Endothelial cell of umbilical vein (primary cell): ENCODE measurements at regions not wholly inside any gene's neighbourhood (a gene's known extent, or its start where the extent isn't known, plus 50 kb on each side); places are given as distances from the start of the nearest gene placed in this dataset.

Source experiments
- BruUV-seq: library from RNA; stranded (reverse); fragments of 400-500 nt; replicated peaks from 2 replicates; lab custom pipeline; 2021; lab: Mats Ljungman, UMichigan
- CTCF ChIA-PET: fragments of 300-600, 350-600 bp; sonication (Branson Sonifier 250); formaldehyde crosslinking; loops from one replicate; lab custom pipeline; 2021; ENCODE audit warnings: antibody characterized with exemption, inconsistent platforms; lab: Charles Lee
- POLR2A ChIA-PET: fragments of 300-600, 350-600 bp; sonication (Branson Sonifier 250); formaldehyde crosslinking; loops from one replicate; lab custom pipeline; 2021; ENCODE audit warnings: antibody characterized with exemption, inconsistent platforms; lab: Charles Lee
- DNase-seq: peaks from one replicate; pipeline ENCODE4 v3.0.0-alpha.2; 2011; ENCODE audit warnings: low read depth, low spot score
- FAIRE-seq: peaks from 2 replicates; lab custom pipeline; 2011; peaks lifted over from hg19 to GRCh38; lab: Jason Lieb, UNC
- H2AFZ ChIP-seq: 2 replicates; pipeline ENCODE4 v1.6.0; 2012; ENCODE audit warnings: low read depth, low read length, control low read depth, inconsistent platforms
- H3K27ac ChIP-seq: 2 replicates; pipeline ENCODE4 v1.5.1; 2011; ENCODE audit warnings: low read depth, mild to moderate bottlenecking, control low read depth, low read length, moderate library complexity; ENCODE audit not compliant: insufficient read depth
- H3K27me3 ChIP-seq, 2 experiments: 2 replicates each; pipeline versions ENCODE4 v1.6.0 to v1.6.1; 2011; ENCODE audit warnings: low read length in 2 of 2, mixed read lengths in 1 of 2; ENCODE audit not compliant: control insufficient read depth in 2 of 2, insufficient read depth in 2 of 2
- H3K36me3 ChIP-seq, 2 experiments: 2 replicates in 1 of 2; 3 replicates in 1 of 2; pipeline ENCODE4 v1.5.1; 2011; ENCODE audit warnings: low read length in 2 of 2, mild to moderate bottlenecking in 1 of 2, moderate library complexity in 1 of 2; ENCODE audit not compliant: control insufficient read depth in 2 of 2, insufficient read depth in 2 of 2; ENCODE audit errors: extremely low read depth in 1 of 2
- H3K4me1 ChIP-seq: 3 replicates; pipeline ENCODE4 v1.5.1; 2011; ENCODE audit warnings: mild to moderate bottlenecking, low read length; ENCODE audit not compliant: control insufficient read depth, insufficient read depth; ENCODE audit errors: extremely low read depth
- H3K4me2 ChIP-seq: 2 replicates; pipeline ENCODE4 v1.6.1; 2011; ENCODE audit warnings: low read length, control low read depth, mixed read lengths; ENCODE audit not compliant: insufficient read depth
- H3K4me3 ChIP-seq, 3 experiments: fragments of 200-600 bp in 1 of 3; sonication (generic), shearing (Covaris generic) in 1 of 3; replicated peaks in 1 of 3; 2 replicates each; pipeline ENCODE4 v1.5.1; 2011 to 2016; ENCODE audit warnings: control low read depth in 3 of 3, low read length in 3 of 3, mild to moderate bottlenecking in 2 of 3, inconsistent platforms in 1 of 3, low read depth in 1 of 3, moderate library complexity in 1 of 3; ENCODE audit not compliant: insufficient read depth in 1 of 3
- H3K79me2 ChIP-seq: 2 replicates; pipeline ENCODE4 v1.6.0; 2012; ENCODE audit warnings: low read length, inconsistent platforms; ENCODE audit not compliant: control insufficient read depth, insufficient read depth
- H3K9ac ChIP-seq: replicated peaks from 2 replicates; pipeline ENCODE3; 2011; ENCODE audit warnings: low read length, control low read depth; ENCODE audit not compliant: insufficient read depth; ENCODE audit errors: extremely low read depth
- H3K9me1 ChIP-seq: replicated peaks from 3 replicates; pipeline ENCODE4 v1.6.0; 2011; ENCODE audit warnings: mild to moderate bottlenecking, low read length; ENCODE audit not compliant: control insufficient read depth, insufficient read depth; ENCODE audit errors: extremely low read depth
- H3K9me3 ChIP-seq: replicated peaks from 2 replicates; pipeline ENCODE4 v1.5.1; 2012; ENCODE audit warnings: low read length, inconsistent platforms; ENCODE audit not compliant: control insufficient read depth, insufficient read depth
- H4K20me1 ChIP-seq: replicated peaks from 2 replicates; pipeline ENCODE3; 2011; ENCODE audit warnings: mild to moderate bottlenecking, low read length; ENCODE audit not compliant: control insufficient read depth, insufficient read depth; ENCODE audit errors: extremely low read depth
- EZH2 ChIP-seq: IDR thresholded peaks from 2 replicates; pipeline ENCODE4 v1.6.1; 2012; ENCODE audit warnings: borderline replicate concordance, low read depth, mild to moderate bottlenecking, moderate library complexity, low read length, inconsistent platforms; ENCODE audit not compliant: severe bottlenecking
- FOS ChIP-seq: IDR thresholded peaks from 2 replicates; pipeline ENCODE4 v1.6.1; 2011; ENCODE audit warnings: mild to moderate bottlenecking, low read length, moderate library complexity, borderline replicate concordance; ENCODE audit not compliant: insufficient read depth
- GATA2 ChIP-seq: IDR thresholded peaks from 2 replicates; pipeline ENCODE4 v1.7.0; 2011; ENCODE audit warnings: low read depth, mild to moderate bottlenecking, moderate library complexity, mixed read lengths, low read length; ENCODE audit not compliant: insufficient read length, insufficient read depth
- JUN ChIP-seq: IDR thresholded peaks from 2 replicates; pipeline ENCODE4 v1.6.1; 2011; ENCODE audit warnings: borderline replicate concordance, low read depth; ENCODE audit not compliant: insufficient read length, insufficient read depth
- MYC ChIP-seq: IDR thresholded peaks from one replicate; pipeline ENCODE4 v1.6.1; 2011; ENCODE audit warnings: mild to moderate bottlenecking, low read depth, low read length
- POLR2A ChIP-seq: IDR thresholded peaks from 2 replicates; pipeline ENCODE4 v1.6.1; 2012; ENCODE audit warnings: low read depth, mild to moderate bottlenecking, control low read depth, low read length
- POLR2AphosphoS5 ChIP-seq: IDR thresholded peaks from 2 replicates; pipeline ENCODE4 v1.6.1; 2012; ENCODE audit warnings: low read depth, mild to moderate bottlenecking, control low read depth, low read length, moderate library complexity; ENCODE audit not compliant: insufficient read depth
- dilution Hi-C: fragments of 300-500 bp; cut with MboI; formaldehyde crosslinking; loops from one replicate; pipeline ENCODE4 v1.15.0; 2019; ENCODE audit warnings: low sequenced_read_pairs; ENCODE audit not compliant: extremely low pct_ligation_motif_present
- intact Hi-C: fragments of 100-400 bp; cut with micrococcal nuclease; formaldehyde crosslinking; loops from one replicate; pipeline ENCODE4 v1.10.0; 2022
- TF ChIP-seq, protein P1 (sequence below), 2 donors: IDR thresholded peaks; 1 replicate in 1 of 2; 2 replicates in 1 of 2; pipeline ENCODE4 v1.5.1; 2011; ENCODE audit warnings: low read length in 2 of 2, mild to moderate bottlenecking in 2 of 2, moderate library complexity in 2 of 2, control low read depth in 1 of 2, inconsistent platforms in 1 of 2, low read depth in 1 of 2; ENCODE audit not compliant: insufficient read depth in 1 of 2; ENCODE audit errors: extremely low read depth in 1 of 2
- TF ChIP-seq, protein P2 (sequence below): IDR thresholded peaks from 2 replicates; pipeline ENCODE4 v1.6.1; 2011; ENCODE audit not compliant: insufficient read depth, insufficient read length

DNA sequence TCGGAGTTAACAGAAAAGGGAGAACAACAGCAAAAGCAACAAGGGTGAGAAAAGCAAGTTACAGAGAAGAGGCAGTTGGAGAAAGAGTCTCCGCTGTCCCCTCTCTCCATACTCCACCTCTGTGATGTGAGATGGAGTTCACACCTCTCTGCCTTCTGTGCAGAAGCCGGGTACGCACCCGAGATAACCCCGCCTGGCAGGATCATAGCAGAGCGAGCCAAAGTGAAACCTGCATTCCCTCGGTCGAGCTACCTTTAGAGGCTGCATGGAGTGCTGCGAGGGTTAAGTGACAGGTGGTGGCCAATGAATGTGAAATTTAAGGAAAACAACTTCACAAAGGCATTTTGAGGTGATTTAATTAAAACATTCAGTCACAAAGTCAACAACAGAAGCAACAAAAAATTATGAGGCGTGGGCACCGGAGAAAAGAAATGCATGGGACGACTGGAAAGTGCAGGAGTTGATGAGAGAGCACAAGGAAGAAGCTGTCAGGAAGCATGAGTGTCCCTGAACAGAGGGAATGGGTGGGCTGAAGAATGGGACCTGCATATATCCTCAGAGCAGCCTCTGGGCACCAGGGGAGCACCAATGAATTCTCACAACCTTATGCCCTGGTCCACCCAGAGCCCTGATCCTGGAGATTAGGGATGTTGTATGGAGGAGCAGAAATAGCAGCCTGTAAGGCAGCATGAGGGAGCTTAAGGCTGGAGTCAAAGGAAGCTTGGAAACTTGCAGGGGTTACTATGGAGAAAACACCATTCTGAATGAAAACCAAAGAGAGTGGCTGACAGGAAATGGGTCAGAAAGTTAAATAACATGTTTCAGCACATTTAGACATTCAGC lies 208.3 kb downstream of the EMP1 start:
- dilution Hi-C loops (no loop called here), intact Hi-C loops (no loop called here)
- Histone ChIP-seq H3K27me3 (no peaks in the 10 kb centered on the region), H2AFZ (no peak overlapping the region), H3K36me3 (no peaks in the 10 kb centered on the region), H3K4me1 (no peaks in the 10 kb centered on the region), H3K4me2 (no peak overlapping the region), H3K4me3 (no peak overlapping the region), H3K9me3 (no peaks in the 10 kb centered on the region), H3K79me2 (no peaks in the 10 kb centered on the region), H3K27ac (no peak overlapping the region), H3K9me1 (no peaks in the 10 kb centered on the region), H3K9ac (no peak overlapping the region), H4K20me1 (no peaks in the 10 kb centered on the region)
- DNase-seq (no peak), FAIRE-seq (no peak)
- ChIA-PET CTCF (interaction anchor here (1.2 kb wide), 1 partner anchor 14 kb away, joined by 3 read pairs; no protein-coding TSS in a partner anchor), POLR2A (no interaction called here)
- no TSS peak for BruUV-seq
- TF ChIP-seq POLR2AphosphoS5 = no peak
- TF ChIP-seq JUN = no peak
- TF ChIP-seq EZH2 = no peak
- TF ChIP-seq, protein P1, sequence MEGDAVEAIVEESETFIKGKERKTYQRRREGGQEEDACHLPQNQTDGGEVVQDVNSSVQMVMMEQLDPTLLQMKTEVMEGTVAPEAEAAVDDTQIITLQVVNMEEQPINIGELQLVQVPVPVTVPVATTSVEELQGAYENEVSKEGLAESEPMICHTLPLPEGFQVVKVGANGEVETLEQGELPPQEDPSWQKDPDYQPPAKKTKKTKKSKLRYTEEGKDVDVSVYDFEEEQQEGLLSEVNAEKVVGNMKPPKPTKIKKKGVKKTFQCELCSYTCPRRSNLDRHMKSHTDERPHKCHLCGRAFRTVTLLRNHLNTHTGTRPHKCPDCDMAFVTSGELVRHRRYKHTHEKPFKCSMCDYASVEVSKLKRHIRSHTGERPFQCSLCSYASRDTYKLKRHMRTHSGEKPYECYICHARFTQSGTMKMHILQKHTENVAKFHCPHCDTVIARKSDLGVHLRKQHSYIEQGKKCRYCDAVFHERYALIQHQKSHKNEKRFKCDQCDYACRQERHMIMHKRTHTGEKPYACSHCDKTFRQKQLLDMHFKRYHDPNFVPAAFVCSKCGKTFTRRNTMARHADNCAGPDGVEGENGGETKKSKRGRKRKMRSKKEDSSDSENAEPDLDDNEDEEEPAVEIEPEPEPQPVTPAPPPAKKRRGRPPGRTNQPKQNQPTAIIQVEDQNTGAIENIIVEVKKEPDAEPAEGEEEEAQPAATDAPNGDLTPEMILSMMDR (IDR thresholded peaks at IDR 0.05; ENCODE audit: extremely low read depth in 1 of 2, insufficient read depth in 1 of 2, low read depth in 1 of 2, low read length in 2 of 2) = no peak
- TF ChIP-seq FOS = no peak
- TF ChIP-seq, protein P2, sequence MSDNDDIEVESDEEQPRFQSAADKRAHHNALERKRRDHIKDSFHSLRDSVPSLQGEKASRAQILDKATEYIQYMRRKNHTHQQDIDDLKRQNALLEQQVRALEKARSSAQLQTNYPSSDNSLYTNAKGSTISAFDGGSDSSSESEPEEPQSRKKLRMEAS = no peak
- TF ChIP-seq MYC = no peak
- TF ChIP-seq POLR2A = no peak
- TF ChIP-seq GATA2 = no peak
